Vagina (tissue), 2 donors: ENCODE measurements at regions not wholly inside any gene's neighbourhood (a gene's known extent, or its start where the extent isn't known, plus 50 kb on each side); places are given as distances from the start of the nearest gene placed in this dataset.
"Not testable (repeated sequence)": the region's sequence is repeated elsewhere in the genome, so short reads cannot be mapped to it uniquely, and the experiment has no call there.

ENCODE experiments used
- DNase-seq, 2 donors: peaks; one replicate each; pipeline ENCODE4 v3.0.0-alpha.2; 2017; ENCODE audit errors: extremely low spot score in 2 of 2
- H3K27ac ChIP-seq: fragments of 200-600 bp; sonication (generic); one replicate; pipeline ENCODE4 v1.5.1; 2019
- H3K27me3 ChIP-seq: fragments of 200-600 bp; sonication (generic); one replicate; pipeline ENCODE4 v1.5.1; 2019
- H3K36me3 ChIP-seq, 2 donors: fragments of 200-600 bp; sonication (generic); one replicate each; pipeline ENCODE4 v1.5.1; 2017 to 2019
- H3K4me1 ChIP-seq: fragments of 200-600 bp; sonication (generic); one replicate; pipeline ENCODE4 v1.5.1; 2019
- H3K4me3 ChIP-seq, 2 donors: fragments of 200-600 bp; sonication (generic); 1 replicate in 1 of 2; 2 replicates in 1 of 2; pipeline ENCODE4 v1.5.1; 2016 to 2019
- H3K9me3 ChIP-seq: fragments of 200-600 bp; sonication (generic); one replicate; pipeline ENCODE4 v1.5.1; 2019
- CTCF ChIP-seq, 3 experiments: fragments of 450-650 bp in 2 of 3; fragments of 200-600 bp in 1 of 3; sonication (generic) in 1 of 3; IDR thresholded peaks; one replicate each; pipeline ENCODE4 v1.5.1; 2017 to 2019; ENCODE audit warnings: antibody characterized with exemption in 3 of 3, mild to moderate bottlenecking in 2 of 3, moderate library complexity in 2 of 3
- POLR2A ChIP-seq, 2 donors: fragments of 450-650 bp; IDR thresholded peaks; one replicate each; pipeline ENCODE4 v1.6.1; 2017; ENCODE audit warnings: antibody characterized with exemption in 2 of 2, mild to moderate bottlenecking in 2 of 2, moderate library complexity in 2 of 2
- POLR2AphosphoS5 ChIP-seq, 2 donors: sonication (generic); formaldehyde crosslinking; IDR thresholded peaks; one replicate each; pipeline ENCODE4 v1.9.0; 2017; ENCODE audit warnings: antibody characterized with exemption in 2 of 2, mild to moderate bottlenecking in 2 of 2, low read depth in 1 of 2; ENCODE audit not compliant: insufficient read depth in 1 of 2
- intact Hi-C: fragments of 100-400 bp; cut with DNase I; formaldehyde crosslinking; loops from one replicate; pipeline ENCODE4 v1.15.1; 2023

- H3K36me3 ChIP-seq: no peaks in the 10 kb centered on the region
- H3K27ac ChIP-seq: no peak overlapping the region
- no peaks in the 10 kb centered on the region for H3K9me3 ChIP-seq
- H3K4me1 ChIP-seq: no peaks in the 10 kb centered on the region
- no peaks in the 10 kb centered on the region for H3K27me3 ChIP-seq
- no peak for TF ChIP-seq POLR2AphosphoS5 (IDR thresholded peaks at IDR 0.05; ENCODE audit: insufficient read depth in 1 of 2, low read depth in 1 of 2)
- no peak for TF ChIP-seq CTCF (IDR thresholded peaks at IDR 0.05)
- TF ChIP-seq POLR2A (IDR thresholded peaks at IDR 0.05): no peak
- no peak for DNase-seq
- intact Hi-C loops: no loop called here
- no peak overlapping the region for H3K4me3 ChIP-seq
Observed at GRCh38 chr14:98916036-98916435, 356.0 kb downstream of the BCL11B start.

- no peak for TF ChIP-seq CTCF (IDR thresholded peaks at IDR 0.05)
- no peak for TF ChIP-seq POLR2A (IDR thresholded peaks at IDR 0.05)
- TF ChIP-seq POLR2AphosphoS5 (IDR thresholded peaks at IDR 0.05; ENCODE audit: insufficient read depth in 1 of 2, low read depth in 1 of 2): no peak
- intact Hi-C loops: no loop called here
- H3K36me3 ChIP-seq: no peaks in the 10 kb centered on the region
- H3K27ac ChIP-seq: no peak overlapping the region
- no peaks in the 10 kb centered on the region for H3K4me1 ChIP-seq
- no peaks in the 10 kb centered on the region for H3K27me3 ChIP-seq
- DNase-seq: no peak
- no peaks in the 10 kb centered on the region for H3K9me3 ChIP-seq
- no peak overlapping the region for H3K4me3 ChIP-seq
Observed at GRCh38 chr14:98916476-98916875, 355.5 kb downstream of the BCL11B start.

- DNase-seq: no peak
- TF ChIP-seq CTCF (IDR thresholded peaks at IDR 0.05) (no peak), POLR2AphosphoS5 (IDR thresholded peaks at IDR 0.05; ENCODE audit: insufficient read depth in 1 of 2, low read depth in 1 of 2) (no peak), POLR2A (IDR thresholded peaks at IDR 0.05) (no peak)
Observed at GRCh38 chr14:98919434-98919833, 352.6 kb downstream of the BCL11B start.

GRCh38 chr14:98921306-98921705 is 350.7 kb downstream of the BCL11B start:
- intact Hi-C loops, H3K27me3 ChIP-seq, H3K36me3 ChIP-seq, H3K4me1 ChIP-seq, H3K27ac ChIP-seq, H3K4me3 ChIP-seq, DNase-seq, H3K9me3 ChIP-seq: not testable (repeated sequence)

More at GRCh38 chr14:98919434-98919833, 352.6 kb downstream of the BCL11B start:
- Histone ChIP-seq H3K27ac (no peak overlapping the region), H3K36me3 (no peaks in the 10 kb centered on the region), H3K4me3 (no peak overlapping the region), H3K27me3 (no peaks in the 10 kb centered on the region), H3K4me1 (no peaks in the 10 kb centered on the region), H3K9me3 (no peaks in the 10 kb centered on the region)
- intact Hi-C loops: no loop called here

- Histone ChIP-seq H3K9me3 (no peaks in the 10 kb centered on the region), H3K4me1 (no peaks in the 10 kb centered on the region), H3K27ac (no peak overlapping the region), H3K36me3 (no peaks in the 10 kb centered on the region), H3K27me3 (no peaks in the 10 kb centered on the region), H3K4me3 (no peak overlapping the region)
- intact Hi-C loops: no loop called here
- DNase-seq: no peak
- TF ChIP-seq CTCF (IDR thresholded peaks at IDR 0.05): no peak
Observed at GRCh38 chr14:98923596-98923995, 348.4 kb downstream of the BCL11B start.

- H3K9me3 ChIP-seq: no peaks in the 10 kb centered on the region
- no peaks in the 10 kb centered on the region for H3K4me1 ChIP-seq
- TF ChIP-seq POLR2A (IDR thresholded peaks at IDR 0.05) (no peak), POLR2AphosphoS5 (IDR thresholded peaks at IDR 0.05; ENCODE audit: insufficient read depth in 1 of 2, low read depth in 1 of 2) (no peak), CTCF (IDR thresholded peaks at IDR 0.05) (no peak)
- no peak for DNase-seq
- no peak overlapping the region for H3K4me3 ChIP-seq
- H3K27me3 ChIP-seq: no peaks in the 10 kb centered on the region
- intact Hi-C loops: no loop called here
- H3K36me3 ChIP-seq: no peaks in the 10 kb centered on the region
- no peak overlapping the region for H3K27ac ChIP-seq
Observed at GRCh38 chr14:98924046-98924445, 348.0 kb downstream of the BCL11B start.
